CD4-positive, alpha-beta T cell treated with Interferon gamma for 1 hour (primary cell): ENCODE measurements at regions not wholly inside any gene's neighbourhood (a gene's known extent, or its start where the extent isn't known, plus 50 kb on each side); places are given as distances from the start of the nearest gene placed in this dataset.

Experiments
- DNase-seq: peaks from one replicate; pipeline ENCODE4 v3.0.0-alpha.2; 2020

GRCh38 chr10:91040343-91040742 lies 119.5 kb upstream of the ANKRD1 start:
- DNase-seq = no peak

GRCh38 chr10:91042069-91042468 lies 121.2 kb upstream of the ANKRD1 start:
- DNase-seq = no peak

- no peak for DNase-seq
These were observed 122.5 kb upstream of the ANKRD1 start for GRCh38 chr10:91043173-91043910.

- DNase-seq = no peak
These were observed 126.0 kb upstream of the ANKRD1 start for GRCh38 chr10:91046869-91047268.

GRCh38 chr10:91048380-91048779 lies 127.5 kb upstream of the ANKRD1 start:
- no peak for DNase-seq

GRCh38 chr10:91049296-91049987 lies 128.6 kb upstream of the ANKRD1 start:
- DNase-seq = no peak

- no peak for DNase-seq
These were observed 129.1 kb upstream of the ANKRD1 start for GRCh38 chr10:91049988-91050360.

GRCh38 chr10:91050371-91051034 lies 129.6 kb upstream of the ANKRD1 start:
- DNase-seq = no peak

GRCh38 chr10:91051829-91052228 lies 130.9 kb upstream of the ANKRD1 start:
- no peak for DNase-seq

- no peak for DNase-seq
These were observed 133.4 kb upstream of the ANKRD1 start for GRCh38 chr10:91054325-91054724.

GRCh38 chr10:91061187-91061586 lies 140.3 kb upstream of the ANKRD1 start:
- no peak for DNase-seq

- no peak for DNase-seq
These were observed 140.7 kb upstream of the ANKRD1 start for GRCh38 chr10:91061608-91062007.

- no peak for DNase-seq
These were observed 141.2 kb upstream of the ANKRD1 start for GRCh38 chr10:91062091-91062490.

GRCh38 chr10:91071786-91072185 lies 148.7 kb upstream of the PCGF5 start:
- no peak for DNase-seq

- DNase-seq = no peak
These were observed 147.0 kb upstream of the PCGF5 start for GRCh38 chr10:91073286-91073979.

GRCh38 chr10:91076991-91077548 lies 143.4 kb upstream of the PCGF5 start:
- DNase-seq = no peak

GRCh38 chr10:91077549-91078071 lies 142.9 kb upstream of the PCGF5 start:
- DNase-seq = no peak

GRCh38 chr10:91080776-91081175 lies 139.7 kb upstream of the PCGF5 start:
- DNase-seq = no peak

- no peak for DNase-seq
These were observed 138.0 kb upstream of the PCGF5 start for GRCh38 chr10:91082447-91082846.

- DNase-seq = no peak
These were observed 131.9 kb upstream of the PCGF5 start for GRCh38 chr10:91088300-91089140.

GRCh38 chr10:91090761-91091529 lies 129.5 kb upstream of the PCGF5 start:
- DNase-seq = no peak
